SK-MEL-5 (cell line): ENCODE measurements at regions not wholly inside any gene's neighbourhood (a gene's known extent, or its start where the extent isn't known, plus 50 kb on each side); places are given as distances from the start of the nearest gene placed in this dataset.

Source experiments
- DNase-seq: peaks from one replicate; pipeline ENCODE4 v3.0.0-alpha.2; 2016; ENCODE audit warnings: low read depth, low spot score
- in situ Hi-C: cut with HindIII; loops from 2 replicates; pipeline ENCODE4 v1.10.0; 2016; ENCODE audit warnings: low sequenced_read_pairs, high pct_unique_total_duplicates, low pct_unique_long_range_greater_than_20kb

DNA sequence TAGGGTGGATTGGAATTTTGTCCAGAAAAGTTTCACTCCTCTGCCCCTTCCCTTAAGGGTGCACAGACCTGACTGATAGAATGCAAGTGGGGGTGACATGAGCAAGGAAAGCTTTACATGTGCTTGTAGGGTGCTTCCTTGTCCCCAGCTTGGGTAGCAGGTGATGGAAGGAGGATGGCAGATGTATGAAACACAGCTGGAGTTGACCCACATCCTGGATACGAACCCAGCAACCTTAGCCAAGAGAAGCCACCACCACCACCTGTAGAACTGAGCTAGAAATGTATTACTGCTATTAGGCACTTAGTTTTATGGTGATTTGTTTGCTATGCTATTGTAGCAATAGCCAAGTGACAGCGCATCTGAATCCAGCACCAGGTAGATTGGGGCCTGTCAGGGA lies 227.4 kb downstream of the HS3ST1 start:
- no peak for DNase-seq
- in situ Hi-C loops, result no loop called here

DNA sequence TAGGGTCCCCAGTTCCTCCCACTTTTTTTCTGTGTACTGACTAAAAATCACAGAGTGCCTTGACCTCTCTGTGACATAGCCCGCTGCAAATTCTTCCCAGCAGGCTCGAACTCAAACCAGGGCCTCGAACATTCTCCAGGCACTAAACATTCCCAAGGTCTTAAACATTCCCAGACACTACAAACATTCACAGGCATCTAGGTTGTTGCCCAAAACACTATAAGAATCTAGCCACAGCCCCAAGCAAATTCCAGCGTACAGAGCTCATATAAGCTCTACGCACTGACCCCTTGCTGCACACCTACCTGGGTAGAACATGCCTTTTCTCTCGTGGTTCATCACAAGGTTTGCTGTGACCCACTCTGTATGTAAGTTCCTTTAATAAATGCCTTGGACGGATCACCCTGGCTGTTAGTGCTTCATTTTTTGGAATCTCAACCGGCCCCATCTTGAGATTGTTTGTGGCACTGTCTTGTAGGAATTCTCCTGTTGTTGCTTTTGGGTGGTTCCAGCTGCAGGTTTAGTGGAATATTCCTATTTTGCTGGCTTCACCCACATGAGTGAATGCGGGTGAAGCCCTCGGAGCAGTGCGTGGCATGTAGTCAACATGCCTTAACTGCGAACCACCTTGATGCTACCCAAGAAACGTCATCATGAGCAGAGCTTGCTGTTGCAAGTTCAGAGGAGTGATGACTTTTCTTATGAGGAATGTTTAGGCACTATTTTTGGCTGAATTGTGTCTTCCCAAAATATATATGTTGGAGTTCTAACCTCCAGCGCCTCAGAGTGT lies 230.0 kb downstream of the HS3ST1 start:
- no peak for DNase-seq
- in situ Hi-C loops, result no loop called here

DNA sequence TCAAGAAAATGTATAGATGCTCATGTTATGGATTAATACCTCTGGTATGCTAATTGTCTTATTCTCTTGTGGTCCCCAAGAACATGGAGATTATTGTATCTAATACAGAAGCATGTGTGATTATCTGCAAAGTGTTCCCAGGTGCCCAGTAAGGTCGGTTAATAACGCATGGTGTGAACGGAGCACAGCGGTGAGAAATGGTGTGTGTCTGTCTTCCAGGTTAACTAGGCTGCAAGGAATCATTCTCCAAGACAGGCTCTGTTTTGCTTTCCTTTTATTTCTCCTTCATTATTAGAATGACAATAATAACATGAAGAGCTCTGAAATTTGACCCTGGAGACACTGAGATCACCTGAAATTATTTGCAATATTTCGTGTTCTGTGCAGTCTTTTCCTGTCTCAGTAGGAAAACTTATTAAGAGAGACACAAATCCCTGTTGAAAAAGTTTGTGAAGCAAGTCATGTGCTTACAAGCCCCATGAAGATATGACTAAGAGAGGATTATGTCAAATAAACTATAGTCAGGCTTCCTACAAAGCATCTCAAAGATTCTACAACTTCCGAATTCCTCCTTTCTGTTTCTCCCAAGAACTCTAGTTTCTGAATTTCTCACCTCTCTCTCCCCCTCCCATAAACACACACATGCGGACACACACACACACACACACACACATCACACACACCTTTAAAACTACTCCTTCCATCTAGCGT lies 230.9 kb downstream of the HS3ST1 start:
- in situ Hi-C loops, result no loop called here
- DNase-seq, result no peak

DNA sequence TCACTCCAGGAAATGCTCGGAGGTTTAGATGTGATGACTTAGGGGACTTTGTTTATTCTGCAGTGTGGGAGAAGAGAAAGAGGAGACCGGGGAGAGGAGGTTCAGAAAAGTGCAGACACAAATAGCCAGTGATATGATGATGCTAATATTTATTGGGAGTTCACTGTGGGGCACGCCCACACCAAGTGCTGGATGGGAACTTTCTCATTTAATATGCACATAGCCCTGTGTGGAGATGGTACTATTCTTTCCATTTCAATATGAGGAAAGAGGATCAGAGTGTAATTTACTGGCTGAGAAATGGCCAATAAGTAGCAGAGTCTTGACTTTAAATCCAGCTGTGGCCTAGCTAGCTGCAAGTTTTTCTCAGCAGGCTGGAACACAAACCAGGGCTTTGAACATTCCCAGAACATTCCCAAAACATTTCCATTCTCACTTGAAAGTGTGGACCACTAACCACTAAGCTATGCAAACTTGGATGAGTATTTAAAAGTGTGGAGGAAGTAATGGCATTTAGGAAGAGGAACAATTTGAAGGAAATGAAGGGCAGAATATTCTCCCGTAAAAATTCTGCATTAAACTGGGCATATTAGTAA lies 231.7 kb downstream of the HS3ST1 start:
- in situ Hi-C loops, result no loop called here
- no peak for DNase-seq

DNA sequence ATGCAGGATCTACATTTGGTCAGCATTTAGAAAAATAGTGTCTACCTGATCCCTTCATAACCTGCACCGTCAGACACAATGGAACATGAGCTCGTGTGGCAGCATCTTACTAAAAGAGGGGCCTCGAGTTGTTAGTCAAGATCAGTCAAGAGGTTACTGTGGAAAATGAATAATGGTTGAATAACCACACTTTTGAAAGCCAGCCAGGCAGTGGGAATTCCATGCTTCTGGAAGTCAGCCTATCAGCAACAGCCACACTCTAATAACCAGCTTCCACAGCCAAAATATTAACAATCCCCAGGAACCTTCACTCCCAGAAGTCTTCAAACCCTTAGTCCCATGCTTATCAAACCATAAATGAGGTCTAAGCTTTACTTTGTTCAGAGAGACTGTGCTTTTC lies 234.3 kb downstream of the HS3ST1 start:
- DNase-seq, result no peak
- in situ Hi-C loops, result no loop called here

DNA sequence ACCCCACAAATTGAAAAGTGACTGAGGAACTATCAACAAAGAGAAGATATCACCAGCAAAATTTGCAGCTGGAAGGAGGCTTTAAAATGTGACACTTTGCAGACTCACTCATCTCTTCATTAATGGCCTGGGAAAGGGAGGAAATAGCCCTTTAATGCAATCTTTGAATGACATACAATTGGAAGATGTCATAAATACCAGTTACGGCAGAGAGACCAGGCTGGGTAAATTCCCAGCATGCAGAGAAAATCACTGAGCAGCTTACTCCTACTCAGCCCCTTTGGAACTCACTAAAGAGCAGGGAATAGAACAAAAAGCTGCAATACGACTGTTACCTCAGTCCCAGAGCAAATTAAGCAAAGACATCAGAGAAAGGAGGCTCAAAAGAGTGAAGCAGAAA lies 238.9 kb downstream of the HS3ST1 start:
- in situ Hi-C loops, result no loop called here
- no peak for DNase-seq

DNA sequence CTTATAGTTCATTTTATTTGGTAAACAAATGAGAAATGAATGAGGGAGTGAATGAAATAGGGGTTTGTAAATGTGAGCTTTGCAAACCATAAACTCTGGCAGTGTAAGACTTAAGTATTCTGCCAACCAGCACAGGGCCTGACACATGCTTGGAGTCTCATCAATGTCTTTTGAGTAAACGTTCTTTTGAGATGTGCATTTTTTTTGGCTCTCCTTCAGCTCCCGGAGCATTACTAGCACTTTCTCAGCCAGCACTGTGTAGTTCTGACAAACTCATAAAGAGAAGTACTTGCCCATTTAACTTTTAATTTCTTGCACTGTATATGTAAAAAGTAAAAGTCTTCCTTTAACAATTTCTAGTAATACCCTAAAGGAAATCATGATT lies 245.3 kb downstream of the HS3ST1 start:
- DNase-seq, result no peak
- in situ Hi-C loops, result no loop called here

DNA sequence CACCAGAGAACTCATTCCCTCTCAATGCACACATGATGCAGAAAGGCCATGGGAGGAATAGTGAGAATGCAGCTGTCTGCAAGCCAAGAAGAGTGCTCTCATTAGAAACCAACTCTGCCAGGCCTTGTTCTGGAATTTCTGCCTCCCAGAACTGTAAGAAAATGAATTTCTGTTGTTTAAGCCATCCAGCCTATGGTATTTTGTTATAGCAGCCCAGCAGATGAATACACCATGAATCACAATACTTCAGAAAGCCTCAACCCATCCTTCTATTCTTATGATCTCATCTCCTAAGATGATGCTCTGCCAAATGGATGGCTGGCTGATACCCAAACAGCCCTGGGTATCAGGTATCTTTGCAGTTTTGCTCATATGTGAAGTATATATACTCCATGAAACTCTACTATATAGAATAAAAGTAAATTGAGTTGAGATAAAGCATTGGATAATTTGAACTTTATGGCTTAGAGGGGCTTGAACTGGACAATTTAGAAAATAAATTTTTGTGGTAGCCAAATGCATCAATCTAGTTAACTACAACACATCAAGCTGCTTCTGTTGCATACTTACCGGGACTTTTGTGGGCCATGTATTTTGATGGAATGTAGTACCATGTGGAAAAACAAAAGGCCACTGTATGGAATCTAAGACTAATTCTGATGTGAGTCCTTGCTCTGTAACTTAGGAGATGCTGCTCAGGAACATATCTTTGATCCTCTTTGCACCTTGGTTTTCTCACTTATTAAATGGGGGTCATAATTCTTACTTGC lies 245.9 kb downstream of the HS3ST1 start:
- no peak for DNase-seq

DNA sequence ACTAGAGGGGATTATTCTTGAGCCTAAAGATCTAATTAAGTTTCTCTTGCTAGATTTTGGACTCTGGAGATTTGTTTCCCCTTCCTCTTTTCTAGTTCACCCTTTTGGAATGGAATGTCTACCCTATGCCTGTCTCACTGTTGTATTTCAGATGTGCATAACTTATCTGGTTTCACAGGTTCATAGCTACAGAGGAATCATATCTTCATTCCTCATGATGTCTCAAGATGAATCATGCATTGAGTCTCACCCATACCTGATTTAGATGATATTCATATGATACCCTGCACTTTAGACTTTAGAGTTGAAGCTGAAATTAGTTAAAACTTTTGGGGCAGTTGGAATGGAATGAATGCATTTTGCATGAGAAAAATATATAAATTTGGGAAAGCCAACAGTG lies 246.7 kb downstream of the HS3ST1 start:
- no peak for DNase-seq
- in situ Hi-C loops, result no loop called here

More for the DNA sequence above, 245.9 kb downstream of the HS3ST1 start:
- in situ Hi-C loops, result no loop called here

DNA sequence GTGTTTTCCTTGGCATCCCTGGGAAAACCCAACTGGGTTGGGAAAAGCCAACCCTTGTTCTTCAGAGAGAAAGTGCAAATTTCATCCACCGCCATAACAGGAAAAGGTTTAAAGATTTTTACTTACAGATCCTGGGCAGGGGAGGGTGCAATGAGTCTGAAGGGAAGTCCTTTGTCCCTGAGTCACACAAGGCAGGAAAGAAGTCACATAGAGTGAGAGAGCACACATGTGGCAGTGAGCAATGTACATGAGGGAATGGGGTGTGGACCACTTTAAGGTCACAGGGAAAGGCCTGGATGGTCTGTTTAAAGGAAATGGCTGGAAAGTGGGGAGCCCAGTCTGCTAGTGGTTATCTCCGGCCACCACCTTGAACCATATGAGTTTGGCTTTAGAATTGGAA lies 248.9 kb downstream of the HS3ST1 start:
- no peak for DNase-seq
- in situ Hi-C loops, result no loop called here

DNA sequence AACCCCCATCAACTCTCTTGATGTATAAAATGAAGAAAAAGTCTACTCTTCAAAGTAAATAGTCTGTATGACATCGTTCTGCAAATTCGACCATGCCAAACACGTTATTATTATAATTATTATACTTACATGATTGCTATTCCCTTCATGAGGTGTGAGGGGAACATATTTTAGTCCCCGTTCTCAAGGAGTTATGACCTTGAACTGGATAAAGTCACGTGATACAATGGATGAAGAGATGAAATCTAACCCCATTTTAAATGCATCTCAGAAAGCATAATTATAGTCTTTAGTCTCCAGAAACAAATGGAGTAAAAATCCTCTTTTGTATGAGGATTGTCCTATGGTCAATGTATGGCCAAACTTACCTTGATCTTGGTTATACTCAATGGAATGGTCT lies 250.3 kb downstream of the HS3ST1 start:
- in situ Hi-C loops, result no loop called here
- DNase-seq, result no peak

DNA sequence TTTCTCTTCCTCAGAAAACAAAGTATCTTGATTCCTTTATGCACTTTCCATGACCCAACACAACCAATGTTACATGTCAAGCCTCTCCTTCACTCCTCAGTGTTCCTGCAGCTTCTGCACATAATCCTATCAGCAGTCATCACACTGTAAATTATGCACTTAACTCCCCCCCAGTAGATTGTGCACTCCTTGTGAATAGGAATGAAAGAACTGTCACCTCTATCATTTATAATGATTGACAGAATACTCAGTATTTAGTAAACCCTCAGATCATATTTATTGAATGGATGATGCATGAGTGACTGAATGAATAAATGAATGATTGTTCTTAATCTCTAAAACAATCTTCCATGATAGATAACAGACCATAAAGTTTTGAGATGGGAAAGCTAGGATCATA lies 253.3 kb downstream of the HS3ST1 start:
- in situ Hi-C loops, result no loop called here
- no peak for DNase-seq

DNA sequence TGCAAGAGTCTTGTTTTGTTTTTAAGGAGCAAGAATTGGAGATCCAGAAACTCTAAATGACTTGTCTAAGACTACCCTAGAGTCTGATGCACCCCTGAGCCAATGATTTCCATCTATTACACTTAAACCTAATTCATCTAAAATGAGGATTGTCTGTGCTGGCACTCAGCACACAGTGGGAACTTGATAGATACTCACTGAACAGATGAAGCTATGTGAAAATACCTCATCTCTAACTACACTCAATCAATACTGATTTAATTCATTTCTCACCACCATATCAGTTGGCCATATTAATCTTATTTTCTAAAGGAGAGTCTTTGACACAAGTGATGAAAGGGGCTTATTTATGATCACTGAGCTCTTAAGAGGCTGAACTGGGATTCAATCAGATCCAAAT lies 262.1 kb downstream of the HS3ST1 start:
- in situ Hi-C loops, result no loop called here
- DNase-seq, result no peak

DNA sequence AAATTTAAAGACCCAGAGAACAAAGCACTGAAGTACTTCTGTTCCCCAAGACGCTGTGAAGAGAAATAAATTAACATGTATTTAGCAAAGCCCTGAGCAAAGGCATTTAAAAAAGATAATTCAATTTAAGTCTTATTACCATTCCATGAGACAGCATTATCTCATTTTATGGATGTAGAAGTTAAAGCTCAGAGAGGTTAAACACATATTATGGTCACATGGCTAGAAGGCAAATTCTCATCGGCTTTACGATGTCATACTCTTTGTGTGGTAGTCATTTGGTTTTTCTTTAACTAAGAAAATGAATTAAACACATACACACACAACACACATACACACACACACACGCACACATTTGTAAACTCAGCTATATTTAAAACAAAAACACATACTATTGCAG lies 262.7 kb downstream of the HS3ST1 start:
- no peak for DNase-seq
- in situ Hi-C loops, result no loop called here

DNA sequence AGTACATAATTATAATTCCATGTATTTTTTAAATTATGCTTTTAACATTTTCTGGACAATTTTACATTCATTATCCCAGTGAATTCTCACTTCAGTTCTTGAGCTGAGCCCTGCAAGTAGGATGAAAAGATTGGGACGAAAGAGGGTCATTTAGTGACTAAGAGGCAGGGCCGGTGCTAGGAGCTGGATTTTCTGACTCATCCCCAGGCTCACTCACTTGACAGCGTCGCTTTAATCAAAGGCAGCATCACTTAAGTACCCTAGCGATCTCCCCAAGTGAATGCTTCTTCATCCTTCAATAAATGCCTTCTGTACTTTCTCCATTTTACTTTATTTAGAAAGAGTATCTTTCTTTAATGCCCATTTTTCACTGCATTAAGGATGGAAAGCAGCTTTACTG lies 263.6 kb downstream of the HS3ST1 start:
- in situ Hi-C loops, result no loop called here
- DNase-seq, result no peak

DNA sequence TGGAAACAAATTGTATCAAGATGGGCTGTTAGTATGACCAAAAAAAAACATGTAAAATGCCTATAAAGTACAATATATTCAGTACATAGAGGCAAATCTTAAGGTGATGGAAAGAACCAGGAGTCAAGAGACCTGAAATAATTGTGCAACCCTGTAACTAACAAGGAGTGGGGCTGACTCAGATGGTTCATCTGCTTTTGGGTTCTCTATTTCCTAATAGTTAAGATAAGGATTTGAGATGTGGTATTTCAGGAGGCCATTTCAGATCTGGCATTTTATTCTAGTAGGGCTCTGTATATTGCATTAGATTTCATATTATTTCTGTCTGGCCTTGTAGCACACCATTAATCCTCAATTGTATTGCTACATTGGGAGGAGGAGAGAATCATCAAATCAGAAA lies 268.4 kb downstream of the HS3ST1 start:
- DNase-seq, result no peak
- in situ Hi-C loops, result no loop called here

DNA sequence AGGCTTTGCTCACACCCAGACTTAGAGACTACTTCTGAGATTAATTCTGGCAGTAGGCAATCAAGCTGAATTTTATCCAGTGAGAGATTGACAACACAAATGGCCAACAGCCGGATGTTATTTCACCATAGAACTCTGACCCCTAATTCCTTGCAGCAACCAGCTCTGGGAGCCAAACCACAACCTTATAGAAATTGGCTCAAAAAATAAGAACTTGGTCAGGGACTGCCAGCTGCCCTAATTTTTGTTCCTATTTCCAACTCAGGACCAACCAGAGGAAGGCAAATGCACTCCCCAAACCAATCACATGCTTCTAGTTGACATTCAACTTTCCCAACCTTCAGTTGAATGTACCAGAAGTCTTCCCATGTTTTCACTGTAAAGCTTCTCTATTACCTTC lies 269.7 kb downstream of the HS3ST1 start:
- DNase-seq, result no peak
- in situ Hi-C loops, result no loop called here

DNA sequence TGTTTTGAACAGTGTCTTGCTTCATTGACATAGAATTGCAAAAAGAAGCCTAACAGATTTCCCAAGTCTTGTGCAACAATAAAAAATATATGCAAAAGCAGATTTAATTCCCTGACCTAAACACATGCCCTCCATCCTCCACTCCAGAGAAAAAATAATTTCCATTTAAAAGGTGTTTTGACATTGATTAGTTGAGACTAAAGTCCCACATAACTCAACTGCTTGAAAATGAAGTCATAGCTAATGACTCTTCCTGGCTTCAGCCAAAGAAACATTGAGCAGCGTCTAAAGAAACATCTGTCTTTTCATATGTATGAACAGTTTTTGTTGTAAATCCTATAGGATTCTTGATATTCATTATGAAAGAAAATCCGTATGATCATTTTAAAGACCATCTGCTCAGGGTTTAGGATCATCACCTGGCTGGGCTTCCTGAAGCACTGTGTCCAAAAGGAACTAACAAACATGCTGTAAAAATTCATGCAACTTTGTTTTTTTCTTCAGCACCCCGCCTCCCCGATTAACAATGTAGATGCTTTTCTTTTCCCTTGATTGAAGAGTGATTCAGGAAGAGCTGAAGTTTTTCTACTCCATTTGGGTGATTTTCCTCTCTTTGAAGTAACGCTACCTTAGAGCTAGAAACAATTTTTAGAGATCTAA lies 273.4 kb downstream of the HS3ST1 start:
- DNase-seq, result no peak

More for the DNA sequence above, 273.4 kb downstream of the HS3ST1 start:
- in situ Hi-C loops, result no loop called here
